ENCODE measurements at regions not wholly inside any gene's neighbourhood (a gene's known extent, or its start where the extent isn't known, plus 50 kb on each side); places are given as distances from the start of the nearest gene placed in this dataset.

DNA sequence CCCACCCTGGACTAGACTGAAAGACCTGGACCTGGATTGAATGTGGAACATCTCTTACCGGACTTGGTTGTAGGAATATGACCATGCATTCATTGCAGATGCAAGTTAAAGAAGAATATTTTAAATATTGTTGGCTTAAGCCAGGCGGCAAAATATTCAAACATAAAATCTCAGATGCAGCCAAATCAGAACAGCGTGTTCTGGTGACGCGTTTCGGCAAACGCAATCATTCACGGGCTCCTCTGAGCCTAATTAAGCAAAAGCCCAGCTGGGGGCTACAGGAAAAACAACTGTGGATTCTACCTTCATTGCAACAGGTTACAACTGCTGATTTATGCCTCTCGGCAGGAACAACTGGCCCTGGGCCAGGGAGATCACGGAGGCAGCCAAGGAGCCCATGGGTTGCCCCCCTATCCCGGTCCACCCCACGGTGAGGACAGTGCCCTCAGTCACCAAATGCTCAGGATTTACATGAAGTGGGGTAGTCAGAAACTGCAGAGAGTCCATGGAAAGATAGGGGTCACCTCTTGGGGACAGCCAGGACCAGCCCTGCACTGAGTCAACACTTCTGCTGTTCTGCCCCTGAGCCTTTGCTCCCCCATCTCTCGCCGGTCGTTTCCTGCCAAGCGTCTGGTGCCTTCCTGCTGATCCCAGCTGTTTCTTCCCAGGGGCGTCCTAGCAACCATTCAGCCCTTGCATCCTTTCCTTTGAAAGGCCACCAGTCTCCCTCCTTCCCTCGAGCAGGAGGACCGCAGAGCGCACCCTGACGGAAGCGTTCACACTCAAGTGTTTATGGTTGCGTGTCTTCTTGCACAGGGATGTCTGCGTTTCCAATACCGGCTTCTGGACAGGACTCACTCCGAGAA lies 64.4 kb upstream of the SFMBT2 start:
- no peak for TF ChIP-seq CTCF (IDR thresholded peaks at IDR 0.05)
- no peak overlapping the region for H3K27ac ChIP-seq (ENCODE audit: low read length)
- no peak for DNase-seq
- H3K9me3 ChIP-seq (ENCODE audit: control insufficient read depth, insufficient read depth, low read length) = no peaks in the 10 kb centered on the region
- no peak for ATAC-seq
- 74% methylated on average over 26 of the region's 26 CpGs for WGBS (ENCODE audit: insufficient coverage)
- H3K27ac Mint-ChIP-seq = no peak overlapping the region
- no peak overlapping the region for H3K4me3 Mint-ChIP-seq
- peaks cover 19% of the 10 kb centered on the region for H3K4me1 ChIP-seq (ENCODE audit: control insufficient read depth, insufficient read depth, low read length)
- H3K27me3 ChIP-seq (ENCODE audit: control insufficient read depth, insufficient read depth, low read length) = no peaks in the 10 kb centered on the region
- H3K4me3 ChIP-seq (ENCODE audit: low read length) = no peak overlapping the region
- no peaks in the 10 kb centered on the region for H3K9me3 Mint-ChIP-seq
- H3K27me3 Mint-ChIP-seq (ENCODE audit: low read depth in 2 of 2) = no peaks in the 10 kb centered on the region
- H3K36me3 ChIP-seq (ENCODE audit: control insufficient read depth, insufficient read depth, low read length) = no peaks in the 10 kb centered on the region
- intact Hi-C loops (cut with micrococcal nuclease) = no loop called here
- peaks cover 33 to 43% of the 10 kb centered on the region in 2 donors for H3K4me1 Mint-ChIP-seq
- no peaks in the 10 kb centered on the region for H3K36me3 Mint-ChIP-seq

GRCh38 chr10:7474388-7474787 lies 63.6 kb upstream of the SFMBT2 start:
- Mint-ChIP-seq H3K4me1 (peaks cover 27 to 34% of the 10 kb centered on the region in 2 donors), H3K27ac (no peak overlapping the region), H3K9me3 (no peaks in the 10 kb centered on the region), H3K27me3 (ENCODE audit: low read depth in 2 of 2) (no peaks in the 10 kb centered on the region), H3K36me3 (no peaks in the 10 kb centered on the region), H3K4me3 (no peak overlapping the region)
- H3K36me3 ChIP-seq (ENCODE audit: control insufficient read depth, insufficient read depth, low read length) = no peaks in the 10 kb centered on the region
- H3K9me3 ChIP-seq (ENCODE audit: control insufficient read depth, insufficient read depth, low read length) = no peaks in the 10 kb centered on the region
- H3K4me1 ChIP-seq (ENCODE audit: control insufficient read depth, insufficient read depth, low read length) = peaks cover 11% of the 10 kb centered on the region
- TF ChIP-seq CTCF (IDR thresholded peaks at IDR 0.05) = no peak
- no peak for ATAC-seq
- H3K27ac ChIP-seq (ENCODE audit: low read length) = no peak overlapping the region
- 57% methylated on average over 7 of the region's 7 CpGs for WGBS (ENCODE audit: insufficient coverage)
- intact Hi-C loops (cut with micrococcal nuclease) = no loop called here
- no peak for DNase-seq
- H3K27me3 ChIP-seq (ENCODE audit: control insufficient read depth, insufficient read depth, low read length) = no peaks in the 10 kb centered on the region
- H3K4me3 ChIP-seq (ENCODE audit: low read length) = no peak overlapping the region

DNA sequence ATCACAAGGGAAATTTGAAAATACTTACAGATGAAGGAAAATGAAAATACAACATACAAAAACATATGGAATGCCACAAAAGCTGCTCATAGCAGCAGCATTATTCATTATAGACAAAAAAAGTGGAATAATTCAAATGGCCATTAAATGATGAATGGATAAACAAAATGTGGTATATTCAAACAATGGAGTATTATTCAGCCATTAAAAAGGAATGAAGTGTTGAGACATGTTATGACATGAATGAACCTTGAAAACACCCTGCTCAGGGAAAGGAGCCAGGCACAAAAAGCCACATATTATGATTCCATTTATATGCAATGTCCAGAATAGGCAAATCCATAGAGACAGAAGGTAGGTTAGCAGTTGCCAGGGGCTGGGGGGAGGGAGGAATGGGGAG lies 62.6 kb upstream of the SFMBT2 start:
- no peaks in the 10 kb centered on the region for H3K36me3 Mint-ChIP-seq

More for the DNA sequence above, 62.6 kb upstream of the SFMBT2 start:
- no peak overlapping the region for H3K27ac Mint-ChIP-seq
- H3K4me1 Mint-ChIP-seq = peaks cover 18 to 26% of the 10 kb centered on the region in 2 donors
- no peak for DNase-seq
- H3K27me3 ChIP-seq (ENCODE audit: control insufficient read depth, insufficient read depth, low read length) = no peaks in the 10 kb centered on the region
- H3K27ac ChIP-seq (ENCODE audit: low read length) = no peak overlapping the region
- intact Hi-C loops (cut with micrococcal nuclease) = no loop called here
- TF ChIP-seq CTCF (IDR thresholded peaks at IDR 0.05) = no peak
- H3K4me3 ChIP-seq (ENCODE audit: low read length) = no peak overlapping the region
- ATAC-seq = no peak
- no peaks in the 10 kb centered on the region for H3K9me3 ChIP-seq (ENCODE audit: control insufficient read depth, insufficient read depth, low read length)
- H3K4me3 Mint-ChIP-seq = no peak overlapping the region
- no peaks in the 10 kb centered on the region for H3K27me3 Mint-ChIP-seq (ENCODE audit: low read depth in 2 of 2)
- peaks cover 6% of the 10 kb centered on the region for H3K4me1 ChIP-seq (ENCODE audit: control insufficient read depth, insufficient read depth, low read length)
- H3K36me3 ChIP-seq (ENCODE audit: control insufficient read depth, insufficient read depth, low read length) = no peaks in the 10 kb centered on the region
- no peaks in the 10 kb centered on the region for H3K9me3 Mint-ChIP-seq
